GM23338 (cell line): ENCODE measurements at regions not wholly inside any gene's neighbourhood (a gene's known extent, or its start where the extent isn't known, plus 50 kb on each side); places are given as distances from the start of the nearest gene placed in this dataset.

Experiments
- ATAC-seq: fragments of 200-7000 bp; cut with Tn5 transposase; 3 replicates; pipeline ENCODE4 v1.9.1; 2020
- DNase-seq: peaks from one replicate; pipeline ENCODE4 v3.0.0-alpha.2; 2015; ENCODE audit warnings: low spot score
- H2AFZ ChIP-seq: fragments of 200-600 bp; sonication (generic); 2 replicates; pipeline ENCODE4 v1.8.0; 2016; ENCODE audit warnings: antibody characterized with exemption, mild to moderate bottlenecking, moderate library complexity
- H3F3A ChIP-seq: fragments of 200-600 bp; sonication (generic); replicated peaks from 2 replicates; pipeline ENCODE4 v1.8.0; 2017; ENCODE audit warnings: antibody characterized with exemption, mixed run types, low read depth
- H3K27ac ChIP-seq: fragments of 200-600 bp; sonication (generic); 2 replicates; pipeline ENCODE4 v1.6.1; 2016; ENCODE audit warnings: low read depth
- H3K27me3 ChIP-seq: fragments of 200-600 bp; sonication (generic); 2 replicates; pipeline ENCODE4 v1.8.0; 2016; ENCODE audit warnings: mild to moderate bottlenecking, mixed run types, moderate library complexity; ENCODE audit not compliant: insufficient read depth
- H3K36me3 ChIP-seq: fragments of 200-600 bp; sonication (generic); 2 replicates; pipeline ENCODE4 v1.8.0; 2016; ENCODE audit warnings: mild to moderate bottlenecking; ENCODE audit not compliant: insufficient read depth
- H3K4me1 ChIP-seq: fragments of 200-600 bp; sonication (generic); 2 replicates; pipeline ENCODE4 v1.8.0; 2016; ENCODE audit warnings: mild to moderate bottlenecking, moderate library complexity; ENCODE audit not compliant: insufficient read depth
- H3K4me2 ChIP-seq: fragments of 200-600 bp; sonication (generic); 2 replicates; pipeline ENCODE4 v1.7.1; 2017; ENCODE audit warnings: mixed run types
- H3K4me3 ChIP-seq: fragments of 200-600 bp; sonication (generic); 2 replicates; pipeline ENCODE4 v1.6.1; 2016; ENCODE audit warnings: mixed run types
- H3K79me2 ChIP-seq: fragments of 200-600 bp; sonication (generic); replicated peaks from 2 replicates; pipeline ENCODE4 v1.8.0; 2017; ENCODE audit warnings: mild to moderate bottlenecking; ENCODE audit not compliant: insufficient read depth
- H3K9me2 ChIP-seq: fragments of 200-600 bp; sonication (generic); 2 replicates; pipeline ENCODE4 v1.8.0; 2017; ENCODE audit not compliant: insufficient read depth
- H4K20me1 ChIP-seq: fragments of 200-600 bp; sonication (generic); replicated peaks from 2 replicates; pipeline ENCODE4 v1.8.0; 2017; ENCODE audit warnings: mild to moderate bottlenecking; ENCODE audit not compliant: insufficient read depth
- H3K27ac Mint-ChIP-seq: 2 replicates; pipeline ENCODE4 v1.8.0; 2020; ENCODE audit warnings: inconsistent platforms, mild to moderate bottlenecking, moderate library complexity, mixed read lengths
- H3K27me3 Mint-ChIP-seq: 3 replicates; pipeline ENCODE4 v1.8.0; 2022; ENCODE audit warnings: low read depth, mild to moderate bottlenecking, moderate library complexity, mixed read lengths, inconsistent platforms; ENCODE audit not compliant: insufficient read depth, poor library complexity
- H3K36me3 Mint-ChIP-seq: 3 replicates; pipeline ENCODE4 v1.8.0; 2021; ENCODE audit warnings: low read depth, mild to moderate bottlenecking, inconsistent platforms, moderate library complexity, mixed read lengths
- H3K4me1 Mint-ChIP-seq: 3 replicates; pipeline ENCODE4 v1.8.0; 2020; ENCODE audit warnings: mild to moderate bottlenecking, inconsistent platforms, mixed read lengths
- H3K4me3 Mint-ChIP-seq: 3 replicates; pipeline ENCODE4 v1.8.0; 2021; ENCODE audit warnings: moderate library complexity, mild to moderate bottlenecking, inconsistent platforms, mixed read lengths
- H3K9me3 Mint-ChIP-seq: 3 replicates; pipeline ENCODE4 v1.8.0; 2020; ENCODE audit warnings: moderate library complexity, mild to moderate bottlenecking, inconsistent platforms, mixed read lengths
- CREB1 ChIP-seq: fragments of 250-450 bp; sonication (Bioruptor Pico); IDR thresholded peaks from 2 replicates; pipeline ENCODE4 v1.5.0; 2020; ENCODE audit warnings: low read depth, mild to moderate bottlenecking, moderate library complexity
- EZH2 ChIP-seq: fragments of 200-600 bp; sonication (generic); IDR thresholded peaks from one replicate; pipeline ENCODE4 v1.8.0; 2017; ENCODE audit warnings: antibody characterized with exemption, mild to moderate bottlenecking, low read depth; ENCODE audit not compliant: unreplicated experiment
- EZH2phosphoT487 ChIP-seq: fragments of 200-600 bp; sonication (generic); IDR thresholded peaks from one replicate; pipeline ENCODE4 v1.8.1; 2018; ENCODE audit warnings: antibody characterized with exemption; ENCODE audit not compliant: unreplicated experiment
- JUNB ChIP-seq: IDR thresholded peaks from one replicate; pipeline ENCODE4 v1.6.1; 2016; ENCODE audit warnings: antibody characterized with exemption; ENCODE audit not compliant: unreplicated experiment
- STAT1 ChIP-seq: IDR thresholded peaks from one replicate; pipeline ENCODE4 v1.6.1; 2016; ENCODE audit warnings: antibody characterized with exemption; ENCODE audit not compliant: unreplicated experiment
- ZNF114 ChIP-seq: fragments of 250-450 bp; sonication (Bioruptor Pico); IDR thresholded peaks from 2 replicates; pipeline ENCODE4 v1.5.0; 2020; ENCODE audit warnings: mild to moderate bottlenecking, moderate library complexity
- TF ChIP-seq, protein P1 (sequence below): IDR thresholded peaks from 2 replicates; pipeline ENCODE4 v1.6.1; 2016; ENCODE audit warnings: antibody characterized with exemption
- TF ChIP-seq, protein P2 (sequence below), 2 experiments: fragments of 200-600 bp in 1 of 2; sonication (generic) in 1 of 2; conservative IDR thresholded peaks; 2 replicates each; pipeline versions ENCODE4 v1.5.1 to v1.6.1; 2016 to 2017; ENCODE audit warnings: antibody characterized with exemption in 2 of 2, low read depth in 2 of 2, mild to moderate bottlenecking in 2 of 2, moderate library complexity in 1 of 2
- TF ChIP-seq, protein P3 (sequence below): IDR thresholded peaks from one replicate; pipeline ENCODE4 v1.6.1; 2018; ENCODE audit warnings: antibody characterized with exemption; ENCODE audit not compliant: unreplicated experiment

DNA sequence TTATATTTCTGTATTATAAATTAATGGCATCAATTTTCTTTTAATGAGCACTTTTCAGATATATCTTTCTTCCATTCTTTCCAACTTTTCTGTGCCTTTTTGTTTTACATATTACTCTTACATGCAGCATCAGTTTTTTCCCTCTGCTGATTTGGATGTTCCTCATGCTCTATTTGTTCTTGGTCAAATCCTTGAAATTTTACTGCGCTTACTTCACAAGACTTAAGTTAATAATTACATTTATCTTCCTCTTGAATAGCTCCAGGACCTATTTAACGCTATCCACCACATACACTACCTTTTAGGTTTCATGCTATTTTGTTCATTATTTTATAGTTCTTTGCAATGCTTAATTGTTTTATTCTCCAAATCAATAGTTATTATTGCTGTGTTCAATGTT lies 97.6 kb upstream of the CTTNBP2 start:
- H3K79me2 ChIP-seq, result no peaks in the 10 kb centered on the region
- H3K4me2 ChIP-seq, result no peak overlapping the region
- no peaks in the 10 kb centered on the region for H3K36me3 ChIP-seq
- no peak overlapping the region for H3K4me3 ChIP-seq
- no peaks in the 10 kb centered on the region for H3K27me3 Mint-ChIP-seq
- ATAC-seq, result no peak
- H3K27ac ChIP-seq, result no peak overlapping the region
- no peak overlapping the region for H2AFZ ChIP-seq
- H3K27me3 ChIP-seq, result no peaks in the 10 kb centered on the region
- H3F3A ChIP-seq, result no peaks in the 10 kb centered on the region
- H3K4me1 Mint-ChIP-seq, result no peaks in the 10 kb centered on the region
- H3K36me3 Mint-ChIP-seq, result no peaks in the 10 kb centered on the region
- no peak overlapping the region for H3K27ac Mint-ChIP-seq
- no peak overlapping the region for H3K4me3 Mint-ChIP-seq
- peaks cover 6% of the 10 kb centered on the region; the same call in 2 of the 3 replicates for H3K9me3 Mint-ChIP-seq
- TF ChIP-seq ZNF114 (CRISPR knock-in tag) (no peak), JUNB (no peak), STAT1 (no peak), CREB1 (no peak), EZH2phosphoT487 (no peak), EZH2 (no peak)
- TF ChIP-seq, protein P1, sequence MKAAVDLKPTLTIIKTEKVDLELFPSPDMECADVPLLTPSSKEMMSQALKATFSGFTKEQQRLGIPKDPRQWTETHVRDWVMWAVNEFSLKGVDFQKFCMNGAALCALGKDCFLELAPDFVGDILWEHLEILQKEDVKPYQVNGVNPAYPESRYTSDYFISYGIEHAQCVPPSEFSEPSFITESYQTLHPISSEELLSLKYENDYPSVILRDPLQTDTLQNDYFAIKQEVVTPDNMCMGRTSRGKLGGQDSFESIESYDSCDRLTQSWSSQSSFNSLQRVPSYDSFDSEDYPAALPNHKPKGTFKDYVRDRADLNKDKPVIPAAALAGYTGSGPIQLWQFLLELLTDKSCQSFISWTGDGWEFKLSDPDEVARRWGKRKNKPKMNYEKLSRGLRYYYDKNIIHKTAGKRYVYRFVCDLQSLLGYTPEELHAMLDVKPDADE, result no peak
- TF ChIP-seq, protein P2, sequence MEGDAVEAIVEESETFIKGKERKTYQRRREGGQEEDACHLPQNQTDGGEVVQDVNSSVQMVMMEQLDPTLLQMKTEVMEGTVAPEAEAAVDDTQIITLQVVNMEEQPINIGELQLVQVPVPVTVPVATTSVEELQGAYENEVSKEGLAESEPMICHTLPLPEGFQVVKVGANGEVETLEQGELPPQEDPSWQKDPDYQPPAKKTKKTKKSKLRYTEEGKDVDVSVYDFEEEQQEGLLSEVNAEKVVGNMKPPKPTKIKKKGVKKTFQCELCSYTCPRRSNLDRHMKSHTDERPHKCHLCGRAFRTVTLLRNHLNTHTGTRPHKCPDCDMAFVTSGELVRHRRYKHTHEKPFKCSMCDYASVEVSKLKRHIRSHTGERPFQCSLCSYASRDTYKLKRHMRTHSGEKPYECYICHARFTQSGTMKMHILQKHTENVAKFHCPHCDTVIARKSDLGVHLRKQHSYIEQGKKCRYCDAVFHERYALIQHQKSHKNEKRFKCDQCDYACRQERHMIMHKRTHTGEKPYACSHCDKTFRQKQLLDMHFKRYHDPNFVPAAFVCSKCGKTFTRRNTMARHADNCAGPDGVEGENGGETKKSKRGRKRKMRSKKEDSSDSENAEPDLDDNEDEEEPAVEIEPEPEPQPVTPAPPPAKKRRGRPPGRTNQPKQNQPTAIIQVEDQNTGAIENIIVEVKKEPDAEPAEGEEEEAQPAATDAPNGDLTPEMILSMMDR (conservative IDR thresholded peaks at IDR 0.05; ENCODE audit: low read depth in 2 of 2), result no peak
- no peaks in the 10 kb centered on the region; the same call in 1 of the 2 replicates for H3K4me1 ChIP-seq
- no peaks in the 10 kb centered on the region for H3K9me2 ChIP-seq
- no peaks in the 10 kb centered on the region for H4K20me1 ChIP-seq
- no peak for DNase-seq

DNA sequence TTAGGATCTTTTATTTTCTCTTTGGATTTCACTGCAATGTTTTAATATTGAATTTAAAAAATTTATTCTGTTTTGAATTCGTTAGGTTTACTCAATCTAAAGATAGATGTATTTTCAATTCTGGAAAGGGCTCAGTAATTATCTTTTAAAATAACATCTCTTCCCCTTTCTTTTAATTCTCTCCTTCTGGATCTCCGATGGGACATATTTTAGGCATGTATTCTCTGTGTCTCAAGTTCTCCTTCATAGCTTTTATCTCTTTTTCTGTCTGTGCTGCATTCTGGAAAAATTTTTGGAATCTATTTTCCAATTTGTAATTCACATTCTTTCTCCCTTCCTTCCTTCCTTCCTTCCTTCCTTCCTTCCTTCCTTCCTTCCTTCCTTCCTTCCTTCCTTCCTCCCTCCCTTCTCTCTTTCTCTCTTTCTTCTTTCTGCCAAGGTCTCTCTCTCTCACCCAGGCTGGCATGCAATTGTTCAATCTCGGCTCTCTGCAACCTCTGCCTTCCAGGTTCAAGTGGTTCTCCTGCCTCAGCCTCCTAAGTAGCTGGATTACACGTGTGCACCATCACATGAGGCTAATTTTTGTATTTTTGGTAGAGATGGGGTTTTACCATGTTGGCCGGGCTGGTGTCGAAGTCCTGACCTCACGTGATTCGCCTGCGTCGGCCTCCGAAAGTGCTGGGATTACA lies 98.5 kb upstream of the CTTNBP2 start:
- no peaks in the 10 kb centered on the region for H3F3A ChIP-seq
- H3K9me2 ChIP-seq, result no peaks in the 10 kb centered on the region
- Mint-ChIP-seq H3K27ac (no peak overlapping the region), H3K27me3 (no peaks in the 10 kb centered on the region), H3K4me3 (no peak overlapping the region), H3K36me3 (no peaks in the 10 kb centered on the region), H3K9me3 (peaks cover 6% of the 10 kb centered on the region; the same call in 2 of the 3 replicates), H3K4me1 (no peaks in the 10 kb centered on the region)
- no peaks in the 10 kb centered on the region; the same call in 1 of the 2 replicates for H3K4me1 ChIP-seq
- H3K27ac ChIP-seq, result no peak overlapping the region
- no peaks in the 10 kb centered on the region for H3K36me3 ChIP-seq
- H3K4me2 ChIP-seq, result no peak overlapping the region
- DNase-seq (no peak), ATAC-seq (no peak)
- H3K27me3 ChIP-seq, result no peaks in the 10 kb centered on the region
- TF ChIP-seq, protein P3, sequence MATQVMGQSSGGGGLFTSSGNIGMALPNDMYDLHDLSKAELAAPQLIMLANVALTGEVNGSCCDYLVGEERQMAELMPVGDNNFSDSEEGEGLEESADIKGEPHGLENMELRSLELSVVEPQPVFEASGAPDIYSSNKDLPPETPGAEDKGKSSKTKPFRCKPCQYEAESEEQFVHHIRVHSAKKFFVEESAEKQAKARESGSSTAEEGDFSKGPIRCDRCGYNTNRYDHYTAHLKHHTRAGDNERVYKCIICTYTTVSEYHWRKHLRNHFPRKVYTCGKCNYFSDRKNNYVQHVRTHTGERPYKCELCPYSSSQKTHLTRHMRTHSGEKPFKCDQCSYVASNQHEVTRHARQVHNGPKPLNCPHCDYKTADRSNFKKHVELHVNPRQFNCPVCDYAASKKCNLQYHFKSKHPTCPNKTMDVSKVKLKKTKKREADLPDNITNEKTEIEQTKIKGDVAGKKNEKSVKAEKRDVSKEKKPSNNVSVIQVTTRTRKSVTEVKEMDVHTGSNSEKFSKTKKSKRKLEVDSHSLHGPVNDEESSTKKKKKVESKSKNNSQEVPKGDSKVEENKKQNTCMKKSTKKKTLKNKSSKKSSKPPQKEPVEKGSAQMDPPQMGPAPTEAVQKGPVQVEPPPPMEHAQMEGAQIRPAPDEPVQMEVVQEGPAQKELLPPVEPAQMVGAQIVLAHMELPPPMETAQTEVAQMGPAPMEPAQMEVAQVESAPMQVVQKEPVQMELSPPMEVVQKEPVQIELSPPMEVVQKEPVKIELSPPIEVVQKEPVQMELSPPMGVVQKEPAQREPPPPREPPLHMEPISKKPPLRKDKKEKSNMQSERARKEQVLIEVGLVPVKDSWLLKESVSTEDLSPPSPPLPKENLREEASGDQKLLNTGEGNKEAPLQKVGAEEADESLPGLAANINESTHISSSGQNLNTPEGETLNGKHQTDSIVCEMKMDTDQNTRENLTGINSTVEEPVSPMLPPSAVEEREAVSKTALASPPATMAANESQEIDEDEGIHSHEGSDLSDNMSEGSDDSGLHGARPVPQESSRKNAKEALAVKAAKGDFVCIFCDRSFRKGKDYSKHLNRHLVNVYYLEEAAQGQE, result no peak
- no peak overlapping the region for H2AFZ ChIP-seq
- no peaks in the 10 kb centered on the region for H3K79me2 ChIP-seq
- H4K20me1 ChIP-seq, result no peaks in the 10 kb centered on the region
- H3K4me3 ChIP-seq, result no peak overlapping the region
